ENCODE measurements at regions not wholly inside any gene's neighbourhood (a gene's known extent, or its start where the extent isn't known, plus 50 kb on each side); places are given as distances from the start of the nearest gene placed in this dataset.

- Histone ChIP-seq H3K4me1 (peaks cover 34 to 54% (median 51%) of the 10 kb centered on the region in 3 donors), H3K9me3 (no peaks in the 10 kb centered on the region), H3K4me3 (no peak overlapping the region), H3K27ac (peak overlapping the region in 1 of 4 donors; percentile 93), H3K36me3 (no peaks in the 10 kb centered on the region), H3K27me3 (no peaks in the 10 kb centered on the region)
- FAIRE-seq (no peak), ATAC-seq (no peak), DNase-seq (no peak)
- 90 to 92% methylated on average over 6 of the region's 6 CpGs for WGBS, 2 donors
- intact Hi-C loops (cut with DNase I) = loop anchor here in 1 of 3 donors (10.0 kb wide), 1 partner anchor 68 kb away; no protein-coding TSS in a partner anchor
- TF ChIP-seq CTCF (IDR thresholded peaks at IDR 0.05) = no peak
These were observed 130.6 kb upstream of the HAAO start for GRCh38 chr2:42922790-42923579.

- Histone ChIP-seq H3K4me1 (peaks cover 28 to 48% (median 44%) of the 10 kb centered on the region in 3 donors), H3K27ac (no peak overlapping the region), H3K4me3 (no peak overlapping the region), H3K27me3 (no peaks in the 10 kb centered on the region), H3K36me3 (no peaks in the 10 kb centered on the region), H3K9me3 (no peaks in the 10 kb centered on the region)
- no peak for FAIRE-seq
- DNase-seq = no peak
- intact Hi-C loops (cut with DNase I) = loop anchor here in 1 of 3 donors (10.0 kb wide), 1 partner anchor 67 kb away; no protein-coding TSS in a partner anchor
- 87 to 93% methylated on average over 2 of the region's 2 CpGs for WGBS, 2 donors
- no peak for TF ChIP-seq CTCF (IDR thresholded peaks at IDR 0.05)
- no peak for ATAC-seq
These were observed 129.9 kb upstream of the HAAO start for GRCh38 chr2:42922293-42922692.

GRCh38 chr2:42921721-42922120 lies 129.3 kb upstream of the HAAO start:
- intact Hi-C loops (cut with DNase I) = loop anchor here in 1 of 3 donors (10.0 kb wide), 1 partner anchor 67 kb away; no protein-coding TSS in a partner anchor
- no peak for DNase-seq
- Histone ChIP-seq H3K4me3 (no peak overlapping the region), H3K27me3 (no peaks in the 10 kb centered on the region), H3K4me1 (peaks cover 22 to 42% (median 39%) of the 10 kb centered on the region in 3 donors), H3K9me3 (no peaks in the 10 kb centered on the region), H3K27ac (no peak overlapping the region), H3K36me3 (no peaks in the 10 kb centered on the region)
- no peak for ATAC-seq
- TF ChIP-seq CTCF (IDR thresholded peaks at IDR 0.05) = no peak
- FAIRE-seq = no peak
- WGBS, 2 donors = 95 to 98% methylated on average over 3 of the region's 3 CpGs

DNA sequence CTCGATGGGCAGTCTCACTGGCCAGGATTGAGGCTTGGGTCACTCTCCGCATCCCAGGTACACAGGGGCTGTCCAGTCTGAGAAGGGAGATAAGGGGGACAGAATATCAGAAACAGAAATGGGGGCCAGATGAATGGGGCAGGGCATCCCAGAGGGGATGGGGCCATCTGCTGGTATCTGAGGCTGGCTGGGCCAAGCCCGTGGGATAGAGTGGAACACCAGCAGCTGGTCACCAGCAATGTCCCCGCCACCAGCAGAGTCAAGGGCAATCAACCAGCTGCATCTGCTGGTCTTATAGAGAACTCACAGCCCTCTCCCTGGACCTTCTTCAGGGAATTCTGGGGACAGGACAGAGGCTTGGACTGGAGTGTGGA lies 128.8 kb upstream of the HAAO start:
- no peaks in the 10 kb centered on the region for H3K27me3 ChIP-seq
- TF ChIP-seq CTCF (IDR thresholded peaks at IDR 0.05) = no peak
- H3K9me3 ChIP-seq = no peaks in the 10 kb centered on the region
- no peaks in the 10 kb centered on the region for H3K36me3 ChIP-seq
- H3K27ac ChIP-seq = no peak overlapping the region
- no peak overlapping the region for H3K4me3 ChIP-seq
- peaks cover 16 to 36% (median 33%) of the 10 kb centered on the region in 3 donors for H3K4me1 ChIP-seq
- 55 to 61% methylated on average over 4 of the region's 4 CpGs for WGBS, 2 donors
- DNase-seq (peak in 3 of 6 donors; percentile 41 to 58 (median 45)), ATAC-seq (peak in 3 of 4 donors; percentile 13 to 64 (median 33)), FAIRE-seq (no peak)
- intact Hi-C loops (cut with DNase I) = loop anchor here in 1 of 3 donors (10.0 kb wide), 1 partner anchor 66 kb away; no protein-coding TSS in a partner anchor

All from pancreas (tissue), 10 donors.